ENCODE measurements at regions not wholly inside any gene's neighbourhood (a gene's known extent, or its start where the extent isn't known, plus 50 kb on each side); places are given as distances from the start of the nearest gene placed in this dataset.

GRCh38 chr1:5623399-5623798 lies 368.8 kb downstream of the NPHP4 start:
- H4K20me1 ChIP-seq (ENCODE audit: control insufficient read depth, insufficient read depth): no peaks in the 10 kb centered on the region
- no TSS peak for BruUV-seq (replicated peaks)
- H2AFZ ChIP-seq (ENCODE audit: control insufficient read depth, low read depth, low read length): no peak overlapping the region
- H3K79me2 ChIP-seq (ENCODE audit: control insufficient read depth, insufficient read depth, low read length): no peaks in the 10 kb centered on the region
- in situ Hi-C loops (cut with MboI) (no loop called here), intact Hi-C loops (cut with micrococcal nuclease; ENCODE audit: unreplicated experiment) (no loop called here)
- DNase-seq (ENCODE audit: low read depth, low spot score): no peak
- no peak overlapping the region for H3K4me2 ChIP-seq (ENCODE audit: control insufficient read depth, insufficient read depth)
- ChIA-PET SMC1A (ENCODE audit: uncharacterized antibody, unreplicated experiment) (interaction anchor here (0.6 kb wide), 1 partner anchor 1273 kb away, joined by 4 read pairs; no protein-coding TSS in a partner anchor), RAD21 (ENCODE audit: unreplicated experiment) (no interaction called here), CTCF (no interaction called here), POLR2A (no interaction called here)
- no peaks in the 10 kb centered on the region for H3K9me3 ChIP-seq (replicated peaks; ENCODE audit: control insufficient read depth, insufficient read depth, low read length)
- WGBS (ENCODE audit: insufficient coverage, insufficient replicate concordance, low lambda C conversion rate, missing lambda C conversion rate): 26% methylated on average over 6 of the region's 6 CpGs
- no peaks in the 10 kb centered on the region for H3K36me3 ChIP-seq (ENCODE audit: control insufficient read depth in 2 of 2, insufficient read depth in 2 of 2, low read length in 1 of 2)
- no peak for ATAC-seq
- H3K4me1 ChIP-seq (ENCODE audit: control insufficient read depth, insufficient read depth, low read length): no peaks in the 10 kb centered on the region
- FAIRE-seq: no peak
- H3K9ac ChIP-seq (ENCODE audit: control insufficient read depth, insufficient read depth, low read length): no peak overlapping the region
- H3K27me3 ChIP-seq (replicated peaks in 1 of 2; ENCODE audit: control insufficient read depth in 2 of 2, insufficient read depth in 2 of 2, low read length in 1 of 2): no peaks in the 10 kb centered on the region; a peak in 1 of 4 replicates
- TF ChIP-seq BCL11A (IDR thresholded peaks at IDR 0.05; ENCODE audit: low read depth, low read length) (no peak), POU2F2 (IDR thresholded peaks at IDR 0.05; ENCODE audit: borderline replicate concordance, low read depth, low read length) (no peak), ZNF24 (IDR thresholded peaks at IDR 0.05) (no peak), CHD2 (IDR thresholded peaks at IDR 0.05; ENCODE audit: borderline replicate concordance, low read depth, low read length) (no peak), PRDM15 (CRISPR knock-in tag; IDR thresholded peaks at IDR 0.05) (no peak), ZZZ3 (IDR thresholded peaks at IDR 0.05; ENCODE audit: control insufficient read depth, insufficient read length, low read depth) (no peak), ZNF274 (IDR thresholded peaks at IDR 0.05; ENCODE audit: insufficient read depth, insufficient read length) (no peak), TCF7 (IDR thresholded peaks at IDR 0.05; ENCODE audit: borderline replicate concordance) (no peak), RB1 (IDR thresholded peaks at IDR 0.05; ENCODE audit: borderline replicate concordance) (no peak), STAT1 (conservative IDR thresholded peaks at IDR 0.05) (no peak), HCFC1 (IDR thresholded peaks at IDR 0.05; ENCODE audit: low read length) (no peak), ZBTB11 (CRISPR knock-in tag; IDR thresholded peaks at IDR 0.05) (no peak), HDAC6 (IDR thresholded peaks at IDR 0.05; ENCODE audit: unreplicated experiment) (no peak), ZSCAN29 (IDR thresholded peaks at IDR 0.05) (no peak), ZNF687 (IDR thresholded peaks at IDR 0.05) (no peak)
- no peak overlapping the region for H3K4me3 ChIP-seq
- no peak overlapping the region for H3K27ac ChIP-seq (ENCODE audit: control insufficient read depth, insufficient read depth)
